PC-3 (cell line): ENCODE measurements at regions not wholly inside any gene's neighbourhood (a gene's known extent, or its start where the extent isn't known, plus 50 kb on each side); places are given as distances from the start of the nearest gene placed in this dataset.

Source experiments
- ATAC-seq: fragments of 200-7000 bp; cut with Tn5 transposase; 2 replicates; pipeline ENCODE4 v1.9.1; 2020; ENCODE audit warnings: mild to moderate bottlenecking, moderate library complexity
- BruUV-seq: library from RNA; stranded (reverse); fragments of 400-500 nt; replicated peaks from 2 replicates; lab custom pipeline; 2021; lab: Mats Ljungman, UMichigan
- CTCF ChIA-PET: fragments of 300-600 bp; sonication (Branson Sonifier 250); formaldehyde crosslinking; loops from one replicate; lab custom pipeline; 2022; ENCODE audit warnings: antibody characterized with exemption; lab: Charles Lee
- POLR2A ChIA-PET: fragments of 300-600 bp; sonication (Branson Sonifier 250); formaldehyde crosslinking; loops from one replicate; lab custom pipeline; 2022; ENCODE audit warnings: antibody characterized with exemption; ENCODE audit not compliant: unreplicated experiment; lab: Charles Lee
- DNase-seq: peaks from one replicate; pipeline ENCODE4 v3.0.0-alpha.2; 2015
- H2AFZ ChIP-seq: fragments of 300-600 bp; sonication (generic); 2 replicates; pipeline ENCODE4 v1.6.0; 2016; ENCODE audit warnings: antibody characterized with exemption, low read length
- H3F3A ChIP-seq: fragments of 300-600 bp; sonication (generic); one replicate; pipeline ENCODE4 v1.6.0; 2017; ENCODE audit warnings: antibody characterized with exemption, low read length, control low read depth, mild to moderate bottlenecking; ENCODE audit not compliant: unreplicated experiment
- H3K27ac ChIP-seq: fragments of 300-600 bp; sonication (generic); 2 replicates; pipeline ENCODE4 v1.5.1; 2016; ENCODE audit warnings: mild to moderate bottlenecking, low read length
- H3K27me3 ChIP-seq: fragments of 300-600 bp; sonication (generic); 2 replicates; pipeline ENCODE4 v1.6.1; 2016; ENCODE audit warnings: low read length, mixed read lengths
- H3K36me3 ChIP-seq: fragments of 300-600 bp; sonication (generic); 2 replicates; pipeline ENCODE4 v1.6.1; 2016; ENCODE audit warnings: low read depth, mixed run types, low read length, mixed read lengths
- H3K4me1 ChIP-seq: fragments of 300-600 bp; sonication (generic); 2 replicates; pipeline ENCODE4 v1.5.1; 2016; ENCODE audit warnings: low read length; ENCODE audit not compliant: insufficient read depth
- H3K4me2 ChIP-seq: fragments of 300-600 bp; sonication (generic); 2 replicates; pipeline ENCODE4 v1.6.0; 2016; ENCODE audit warnings: low read length
- H3K4me3 ChIP-seq: fragments of 300-600 bp; sonication (generic); 2 replicates; pipeline ENCODE4 v1.5.1; 2016; ENCODE audit warnings: mild to moderate bottlenecking, low read length, mixed read lengths
- H3K79me2 ChIP-seq: fragments of 300-600 bp; sonication (generic); 2 replicates; pipeline ENCODE4 v1.6.1; 2017; ENCODE audit warnings: low read length, mixed read lengths
- H3K9ac ChIP-seq: fragments of 300-600 bp; sonication (generic); 2 replicates; pipeline ENCODE4 v1.6.0; 2016; ENCODE audit warnings: mild to moderate bottlenecking, low read length
- H3K9me2 ChIP-seq: fragments of 300-600 bp; sonication (generic); replicated peaks from 2 replicates; pipeline ENCODE4 v1.6.1; 2016; ENCODE audit warnings: mixed run types, low read length, mixed read lengths
- H3K9me3 ChIP-seq: fragments of 300-600 bp; sonication (generic); 2 replicates; pipeline ENCODE4 v1.6.1; 2016; ENCODE audit warnings: low read length, mixed read lengths
- H4K20me1 ChIP-seq: fragments of 300-600 bp; sonication (generic); 2 replicates; pipeline ENCODE4 v1.6.1; 2016; ENCODE audit warnings: low read length, mixed read lengths
- CTCF ChIP-seq: fragments of 300-600 bp; sonication (generic); conservative IDR thresholded peaks from 2 replicates; pipeline ENCODE4 v1.5.1; 2017; ENCODE audit warnings: antibody characterized with exemption, low read depth, mild to moderate bottlenecking, low read length
- EZH2 ChIP-seq: fragments of 300-600 bp; sonication (generic); IDR thresholded peaks from one replicate; pipeline ENCODE4 v1.6.1; 2017; ENCODE audit warnings: antibody characterized with exemption, mild to moderate bottlenecking, low read length; ENCODE audit not compliant: unreplicated experiment
- EZH2phosphoT487 ChIP-seq: fragments of 300-600 bp; sonication (generic); IDR thresholded peaks from 2 replicates; pipeline ENCODE4 v1.6.1; 2018; ENCODE audit warnings: mild to moderate bottlenecking, antibody characterized with exemption, low read length, borderline replicate concordance
- intact Hi-C: fragments of 100-400 bp; cut with micrococcal nuclease; formaldehyde crosslinking; loops from 2 replicates; pipeline ENCODE4 v1.9.0; 2023

DNA sequence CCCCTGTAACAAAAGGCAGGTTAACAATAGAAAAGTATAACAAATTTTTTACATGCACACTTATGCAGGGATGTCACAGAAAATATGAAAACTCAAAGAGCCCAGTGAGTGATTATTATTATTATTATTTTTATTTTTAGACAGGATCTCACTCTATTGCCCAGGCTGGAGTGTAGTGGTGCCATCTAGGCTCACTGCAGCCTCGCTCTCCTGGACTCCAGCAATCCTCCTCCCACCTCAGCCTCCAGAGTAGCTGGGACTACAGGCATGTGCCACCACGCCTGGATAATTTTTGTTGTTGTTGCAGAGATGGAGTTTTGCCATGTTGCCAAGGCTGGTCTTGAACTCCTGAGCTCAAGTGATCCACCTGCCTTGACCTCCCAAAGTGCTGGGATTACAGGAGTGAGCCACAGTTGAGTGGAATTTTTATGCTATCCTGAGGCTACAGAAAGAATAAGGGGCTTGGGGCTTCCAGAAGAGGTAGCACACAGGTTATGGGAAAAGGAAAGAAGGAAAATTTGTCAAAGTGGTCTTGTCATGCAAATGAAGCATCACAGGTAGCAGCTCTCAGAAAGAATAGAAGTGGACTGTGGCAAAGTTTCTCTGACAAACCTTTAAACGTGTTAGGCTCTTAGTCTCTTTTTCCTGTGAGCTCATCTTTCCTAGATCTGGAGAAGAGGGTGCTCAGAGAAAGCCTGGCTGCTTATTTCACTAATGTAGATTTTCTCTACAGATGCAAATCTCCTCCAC is 87.7 kb upstream of the LSM14A start:
- Histone ChIP-seq H3K79me2 (no peaks in the 10 kb centered on the region), H3F3A (no peaks in the 10 kb centered on the region), H3K9ac (no peak overlapping the region), H3K27me3 (no peaks in the 10 kb centered on the region), H3K4me1 (peaks cover 10% of the 10 kb centered on the region), H3K4me3 (no peak overlapping the region), H3K9me2 (no peaks in the 10 kb centered on the region), H3K4me2 (no peak overlapping the region), H3K9me3 (no peaks in the 10 kb centered on the region), H2AFZ (no peak overlapping the region), H4K20me1 (no peaks in the 10 kb centered on the region), H3K36me3 (no peaks in the 10 kb centered on the region), H3K27ac (no peak overlapping the region)
- ATAC-seq (no peak), DNase-seq (no peak)
- BruUV-seq, result no TSS peak
- intact Hi-C loops, result no loop called here
- ChIA-PET POLR2A (no interaction called here), CTCF (no interaction called here)
- no peak for TF ChIP-seq EZH2
- no peak for TF ChIP-seq EZH2phosphoT487
- TF ChIP-seq CTCF, result no peak

DNA sequence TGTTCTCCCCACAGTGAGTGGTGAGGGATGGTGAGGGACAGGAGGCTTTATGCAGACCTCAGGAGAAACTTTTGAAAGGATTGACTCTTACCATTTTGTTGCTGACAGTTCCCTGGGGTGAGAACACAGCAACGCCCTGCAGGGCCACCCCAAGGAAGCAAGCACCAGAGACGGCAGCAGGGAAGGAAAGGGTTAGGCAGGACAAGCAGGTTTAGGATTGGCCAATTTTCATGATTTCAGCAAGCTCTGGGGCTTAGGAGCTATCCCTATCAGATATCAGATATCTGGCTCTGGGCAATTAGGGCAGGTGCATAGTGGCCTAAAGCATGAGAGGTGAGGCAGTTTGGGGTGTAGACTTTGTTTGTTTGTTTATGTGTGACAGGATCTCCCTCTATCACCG is 87.0 kb upstream of the LSM14A start:
- Histone ChIP-seq H3K4me2 (no peak overlapping the region), H3K79me2 (no peaks in the 10 kb centered on the region), H3K27me3 (no peaks in the 10 kb centered on the region), H3K27ac (no peak overlapping the region), H3K9ac (no peak overlapping the region), H3K9me2 (no peaks in the 10 kb centered on the region), H3F3A (no peaks in the 10 kb centered on the region), H3K4me3 (no peak overlapping the region), H3K4me1 (peaks cover 10% of the 10 kb centered on the region), H2AFZ (no peak overlapping the region), H3K9me3 (no peaks in the 10 kb centered on the region), H3K36me3 (no peaks in the 10 kb centered on the region), H4K20me1 (no peaks in the 10 kb centered on the region)
- ChIA-PET CTCF (no interaction called here), POLR2A (no interaction called here)
- ATAC-seq (no peak), DNase-seq (no peak)
- intact Hi-C loops, result no loop called here
- no peak for TF ChIP-seq EZH2phosphoT487
- no peak for TF ChIP-seq CTCF
- TF ChIP-seq EZH2, result no peak
- BruUV-seq, result no TSS peak

DNA sequence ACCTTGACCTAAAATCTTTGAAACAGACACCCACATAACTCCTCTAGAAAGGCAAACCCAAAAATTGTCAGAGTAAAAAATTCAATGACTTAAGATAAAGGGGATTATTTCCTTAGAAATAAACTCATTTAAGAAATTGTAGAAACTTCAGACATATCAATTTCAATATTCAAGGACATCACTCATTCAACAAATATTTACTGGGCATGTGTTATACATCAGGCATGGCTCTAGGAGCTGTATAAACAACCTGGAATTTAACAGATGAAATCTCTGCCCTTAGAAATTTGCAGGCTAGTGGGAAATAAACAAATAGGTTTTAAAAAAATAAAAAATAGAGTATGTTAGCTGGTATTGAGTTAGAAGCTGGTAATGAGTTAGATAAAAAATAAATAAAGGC is 84.0 kb upstream of the LSM14A start:
- H3K27me3 ChIP-seq, result no peaks in the 10 kb centered on the region
- H3F3A ChIP-seq, result no peaks in the 10 kb centered on the region
- CTCF ChIA-PET, result interaction anchor here (1.0 kb wide), 1 partner anchor 46 kb away, joined by 3 read pairs; no protein-coding TSS in a partner anchor
- H3K79me2 ChIP-seq, result no peaks in the 10 kb centered on the region
- no peak overlapping the region for H2AFZ ChIP-seq
- H3K36me3 ChIP-seq, result no peaks in the 10 kb centered on the region
- H3K9ac ChIP-seq, result no peak overlapping the region
- peak; percentile 69 for DNase-seq
- H3K27ac ChIP-seq, result peak overlapping the region; percentile 44
- H3K4me3 ChIP-seq, result no peak overlapping the region
- POLR2A ChIA-PET, result no interaction called here
- TF ChIP-seq EZH2, result no peak
- H3K4me1 ChIP-seq, result peaks cover 10% of the 10 kb centered on the region
- intact Hi-C loops, result no loop called here
- no peaks in the 10 kb centered on the region for H3K9me2 ChIP-seq
- peak; percentile 88 for ATAC-seq
- BruUV-seq, result no TSS peak
- no peaks in the 10 kb centered on the region for H4K20me1 ChIP-seq
- no peaks in the 10 kb centered on the region for H3K9me3 ChIP-seq
- peak overlapping the region; percentile 63 for H3K4me2 ChIP-seq
